ENCODE measurements at regions not wholly inside any gene's neighbourhood (a gene's known extent, or its start where the extent isn't known, plus 50 kb on each side); places are given as distances from the start of the nearest gene placed in this dataset.
"Not testable (repeated sequence)": the region's sequence is repeated elsewhere in the genome, so short reads cannot be mapped to it uniquely, and the experiment has no call there.

DNA sequence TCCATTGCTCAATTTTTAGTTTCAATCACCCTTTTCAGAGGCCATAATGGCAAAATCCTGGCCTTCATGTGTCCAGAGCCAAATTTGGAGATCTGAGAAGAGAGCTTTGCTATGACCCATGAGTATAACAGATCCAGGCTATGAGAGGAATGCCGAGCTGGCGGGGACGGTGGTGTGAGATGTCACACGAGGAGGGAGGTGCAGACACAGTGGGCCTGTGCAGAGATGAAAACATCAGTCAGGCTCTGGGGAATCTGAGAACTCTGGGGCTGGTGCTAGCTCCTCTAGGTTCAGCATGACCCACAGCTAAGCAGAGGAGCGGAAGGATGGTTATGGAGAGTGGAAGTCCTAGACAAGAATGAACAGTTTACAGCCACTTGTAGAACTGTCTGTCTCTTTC lies 398.3 kb upstream of the ATP10A start:
- no peak for DNase-seq (ENCODE audit: low read depth)

DNA sequence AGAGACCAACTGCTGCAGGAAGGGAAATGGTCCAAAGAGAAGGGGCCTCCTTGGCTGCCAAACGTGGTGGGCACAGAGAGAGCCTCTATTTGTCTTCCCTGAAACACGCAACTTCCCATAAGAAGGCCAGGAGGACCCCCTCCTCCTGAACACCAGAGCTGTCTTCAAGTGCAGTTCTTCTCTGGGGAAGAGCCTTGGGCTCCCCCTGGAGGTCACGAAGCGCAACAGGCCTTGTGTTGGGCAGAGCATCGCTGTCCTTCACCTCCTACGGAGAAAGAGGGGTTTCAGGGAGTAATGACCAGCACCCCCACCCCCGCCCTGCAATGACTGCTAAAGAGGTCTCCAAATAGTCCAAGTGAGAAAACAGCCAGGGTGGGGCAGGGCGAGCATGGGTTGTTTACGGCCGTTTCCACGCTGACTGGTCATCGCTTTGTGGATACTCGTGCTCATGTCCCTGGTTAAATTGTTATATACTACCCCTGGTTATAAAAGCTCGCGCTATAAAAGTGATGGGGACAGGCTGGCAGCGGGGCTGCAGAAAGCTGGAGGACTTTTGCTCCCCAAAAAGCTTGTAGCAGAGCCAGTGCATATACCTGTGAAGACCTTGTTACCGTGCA lies 397.5 kb upstream of the ATP10A start:
- DNase-seq (ENCODE audit: low read depth): no peak

DNA sequence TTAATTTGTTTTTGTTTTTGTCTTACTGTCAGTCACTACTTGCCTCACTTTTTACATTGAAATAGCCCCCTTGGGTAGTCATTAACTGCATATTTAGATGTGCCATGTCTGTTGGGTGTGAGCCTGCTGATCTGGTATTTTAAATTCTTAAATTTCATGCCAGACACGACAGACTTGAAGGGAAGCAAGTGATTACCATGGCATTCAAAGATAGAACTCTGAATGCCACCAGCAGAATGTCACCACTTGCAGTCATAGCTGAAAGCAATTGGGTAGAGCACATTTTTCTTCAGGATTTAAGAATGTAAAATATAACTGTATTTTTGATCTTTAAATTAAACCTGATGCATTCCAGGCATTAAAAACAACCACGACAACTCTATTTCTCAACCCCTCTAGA lies 396.5 kb upstream of the ATP10A start:
- DNase-seq (ENCODE audit: low read depth): no peak

DNA sequence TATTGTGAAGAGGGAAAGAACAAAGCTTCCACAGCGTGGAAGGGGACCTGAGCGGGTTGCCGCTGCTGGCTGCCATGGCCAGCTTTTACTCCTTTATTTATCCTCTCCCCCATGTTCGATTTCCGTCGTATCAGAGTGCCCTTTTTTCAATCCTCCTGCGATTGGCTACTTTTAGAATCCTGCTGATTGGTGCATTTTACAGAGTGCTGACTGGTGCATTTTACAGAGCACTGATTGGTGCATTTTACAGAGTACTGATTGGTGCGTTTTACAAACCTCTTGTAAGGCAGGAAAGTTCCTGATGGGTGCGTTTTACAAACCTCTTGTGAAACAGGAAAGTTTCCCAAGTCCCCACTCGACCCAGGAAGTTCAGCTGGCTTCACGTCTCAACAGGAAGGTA lies 381.7 kb upstream of the ATP10A start:
- not testable (repeated sequence) for DNase-seq (ENCODE audit: low read depth)

DNA sequence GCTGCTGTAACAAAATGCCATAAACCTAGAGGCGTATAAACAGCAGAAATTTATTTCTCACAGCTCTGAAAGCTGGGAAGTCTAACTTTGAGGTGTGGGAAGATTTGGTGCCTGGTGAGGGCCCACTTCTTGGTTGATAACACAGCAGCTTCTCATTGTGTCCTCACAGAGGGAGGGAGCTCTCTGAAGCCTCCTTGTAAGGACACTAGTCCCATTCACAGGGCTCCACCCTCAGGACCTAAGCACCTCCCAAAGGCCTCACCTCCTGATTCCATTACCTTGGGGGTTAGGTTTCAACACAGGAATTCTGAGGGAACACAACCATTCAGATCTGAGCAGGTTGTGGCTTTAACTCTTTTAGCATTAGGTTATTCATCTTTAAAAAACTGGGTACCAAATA lies 380.3 kb upstream of the ATP10A start:
- DNase-seq (ENCODE audit: low read depth): no peak

DNA sequence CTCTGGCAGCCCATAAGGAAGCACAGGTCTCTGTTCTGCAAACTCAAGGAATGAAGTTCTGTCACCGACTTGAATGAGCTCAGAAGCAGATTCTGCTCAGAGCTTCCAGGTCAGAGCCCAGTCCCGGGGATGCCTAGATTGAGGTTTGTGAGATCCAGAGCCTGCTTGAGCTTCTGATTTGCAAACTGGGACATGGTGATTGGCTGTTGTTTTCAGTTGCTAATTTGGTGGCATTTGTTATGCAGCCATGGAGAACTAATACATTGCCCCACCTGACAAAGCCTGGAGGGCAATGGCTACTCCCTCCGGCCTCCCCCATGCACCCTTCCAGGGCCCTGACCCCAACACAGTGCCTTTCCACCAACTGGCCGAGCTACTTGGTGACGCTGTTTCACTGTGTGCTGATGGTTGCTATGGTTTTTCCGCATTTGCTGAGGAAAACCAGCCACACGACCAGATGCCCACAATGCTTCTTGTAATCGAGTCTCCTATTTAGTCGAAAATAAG lies 379.5 kb upstream of the ATP10A start:
- no peak for DNase-seq (ENCODE audit: low read depth)

DNA sequence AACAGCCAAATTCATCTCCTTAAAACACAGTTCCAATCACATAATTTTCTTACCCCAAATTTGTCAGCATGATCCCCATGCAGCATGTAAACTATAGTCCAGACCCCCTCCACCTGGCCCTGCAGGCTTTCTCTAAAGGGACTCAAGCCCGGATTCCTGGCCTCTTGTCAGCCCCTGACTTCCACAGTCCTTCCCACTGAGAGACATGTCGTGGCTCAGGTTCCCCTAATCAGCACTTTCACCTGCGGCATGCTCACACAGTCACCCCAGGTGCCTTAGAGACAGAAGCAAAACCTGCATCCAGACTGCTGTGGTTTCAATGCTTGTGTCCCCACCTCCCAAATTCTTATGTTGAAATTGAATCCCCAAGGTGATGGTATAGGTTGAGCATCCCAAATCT lies 372.7 kb upstream of the ATP10A start:
- DNase-seq (ENCODE audit: low read depth): no peak

DNA sequence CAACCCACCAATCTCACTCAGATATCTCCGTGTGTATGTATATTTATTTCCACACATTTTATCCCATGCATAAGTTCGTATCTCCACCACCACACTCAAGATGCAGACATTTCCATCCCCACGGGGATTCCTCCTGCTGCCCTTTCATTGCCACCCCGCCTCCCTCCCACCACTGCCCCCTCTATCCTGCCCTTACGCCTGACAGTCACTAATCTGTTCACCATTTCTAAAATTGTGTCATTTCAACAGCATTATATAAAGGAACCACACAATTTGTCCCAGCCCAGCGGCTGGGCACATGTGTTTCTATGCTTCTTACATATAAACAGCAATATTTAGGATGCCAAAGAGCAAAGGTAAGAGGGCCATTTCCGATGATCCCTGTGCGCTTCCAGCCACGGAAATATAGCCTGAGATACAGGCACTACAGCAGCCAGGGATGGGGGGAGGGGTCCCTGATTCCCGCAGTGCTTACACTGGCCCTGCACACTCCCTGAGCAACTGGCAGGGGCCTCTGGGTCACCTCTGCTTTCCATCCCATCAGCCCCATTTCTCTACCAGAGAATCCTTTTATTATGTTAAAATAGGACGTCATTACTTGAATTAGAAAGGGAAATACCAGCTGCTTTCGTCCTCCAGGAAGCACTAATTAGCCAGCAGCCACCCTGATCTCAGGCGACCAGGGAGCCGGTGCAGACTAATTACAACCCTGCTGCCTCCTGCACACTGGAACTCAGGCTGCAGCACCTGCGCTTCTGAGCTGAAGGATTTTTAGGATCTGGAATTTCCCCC lies 372.0 kb upstream of the ATP10A start:
- DNase-seq (ENCODE audit: low read depth): no peak

DNA sequence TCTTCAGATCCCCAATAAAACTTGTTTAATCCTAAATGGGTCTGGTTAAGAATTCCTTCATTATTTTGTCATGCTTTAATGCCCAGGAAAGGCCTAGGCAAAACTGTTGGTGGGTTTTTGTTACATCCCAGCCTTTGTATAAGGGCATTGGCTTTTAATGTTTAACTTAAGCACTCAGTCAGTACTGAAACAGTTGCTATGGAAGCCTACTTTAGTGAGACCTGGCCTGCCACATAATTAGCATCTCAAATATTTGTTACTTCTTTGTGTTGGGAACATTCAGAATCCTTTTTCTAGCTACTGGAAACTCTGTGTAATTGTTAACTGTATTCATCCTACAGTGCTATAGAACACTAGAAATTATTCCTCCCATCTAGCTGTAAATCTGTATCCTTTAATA lies 369.6 kb upstream of the ATP10A start:
- no peak for DNase-seq (ENCODE audit: low read depth)

DNA sequence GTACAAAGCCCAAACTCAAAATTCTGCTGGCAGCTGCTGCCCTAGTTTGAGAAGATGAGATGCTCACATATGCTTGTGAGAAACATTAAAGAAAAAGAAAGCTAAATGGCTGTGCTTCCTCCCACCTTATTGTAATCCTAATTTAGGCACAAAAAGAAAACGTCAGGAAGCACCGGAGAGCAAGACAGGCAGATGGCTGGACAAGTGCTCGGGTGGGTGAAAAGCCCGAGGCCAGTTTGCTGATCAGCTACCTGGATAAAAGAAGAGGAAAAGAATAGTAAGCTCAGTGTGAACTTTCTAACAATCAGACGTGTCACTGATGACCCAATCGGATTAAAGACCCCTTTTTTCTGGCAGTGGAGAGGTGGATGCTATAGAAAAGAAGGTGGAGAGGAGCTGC lies 368.0 kb upstream of the ATP10A start:
- DNase-seq (ENCODE audit: low read depth): no peak

DNA sequence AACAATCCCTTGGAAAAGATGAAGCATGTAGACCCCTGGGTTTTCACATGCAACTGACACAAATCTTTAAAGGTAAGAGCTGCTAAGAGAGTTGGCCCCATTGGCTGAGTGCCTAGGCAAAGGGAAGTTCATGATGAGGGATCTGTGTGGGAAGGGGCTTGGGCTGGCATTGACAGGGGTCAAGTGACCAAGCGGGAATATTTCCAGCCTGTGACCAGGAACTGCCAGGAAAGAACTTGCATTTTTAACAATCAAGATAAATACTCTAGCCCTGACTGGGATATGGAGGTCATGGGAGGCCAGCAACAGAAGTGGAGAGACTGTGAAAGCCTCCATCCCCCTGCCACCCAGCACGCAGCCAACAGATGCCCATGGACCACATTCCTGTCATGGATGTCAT lies 361.1 kb upstream of the ATP10A start:
- no peak for DNase-seq (ENCODE audit: low read depth)

DNA sequence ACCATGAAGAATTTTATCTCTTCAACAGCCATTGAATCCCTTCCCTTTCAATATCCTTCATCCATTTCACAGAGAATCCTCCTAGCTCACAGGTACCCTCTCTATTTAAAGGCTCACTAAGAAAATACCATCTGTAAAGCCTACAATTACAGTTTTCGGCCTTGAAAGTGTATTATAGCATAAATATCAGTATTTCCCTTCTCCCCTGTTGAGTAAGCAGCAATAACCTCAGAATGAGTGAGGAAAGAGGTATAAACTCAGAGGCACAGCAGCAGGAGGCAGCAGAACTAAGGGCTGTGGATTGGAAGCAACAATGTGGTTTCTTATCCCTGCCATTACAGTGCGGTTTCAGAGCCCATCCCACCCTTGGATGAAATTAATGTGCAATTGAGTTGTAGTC lies 360.6 kb upstream of the ATP10A start:
- DNase-seq (ENCODE audit: low read depth): no peak

DNA sequence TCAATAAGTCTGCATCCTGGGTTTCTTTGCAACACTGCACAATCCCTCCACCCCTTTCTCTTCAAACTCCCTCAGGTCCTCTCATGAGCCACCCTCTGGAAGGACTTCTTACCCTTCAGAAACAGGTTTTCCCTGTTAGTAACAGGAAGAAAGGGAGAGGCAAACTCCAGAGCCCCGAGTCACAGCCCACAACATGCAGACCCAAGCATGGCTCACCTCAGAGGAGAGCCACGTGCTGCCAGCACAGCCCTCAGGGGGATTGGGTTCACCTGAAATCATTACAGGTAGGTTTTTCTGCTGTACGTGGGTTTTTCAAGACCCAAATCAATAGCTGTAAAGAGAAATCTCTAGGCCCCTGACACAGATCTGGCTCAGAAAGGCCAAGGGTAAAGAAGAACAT lies 359.7 kb upstream of the ATP10A start:
- DNase-seq (ENCODE audit: low read depth): no peak

DNA sequence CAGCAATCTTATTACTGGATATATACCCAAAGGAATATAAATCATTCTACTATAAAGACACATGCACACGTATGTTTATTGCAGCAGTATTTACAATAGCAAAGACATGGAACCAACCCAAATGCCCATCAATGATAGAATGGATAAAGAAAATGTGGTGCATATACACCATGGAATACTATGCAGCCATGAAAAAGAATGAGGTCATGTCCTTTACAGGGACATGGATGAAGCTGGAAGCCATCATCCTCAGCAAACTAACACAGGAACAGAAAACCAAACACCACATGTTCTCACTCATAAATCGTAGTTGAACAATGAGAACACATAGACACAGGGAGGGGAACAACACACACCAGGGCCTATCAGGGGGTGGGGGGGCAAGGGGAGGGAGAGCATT lies 353.9 kb upstream of the ATP10A start:
- DNase-seq (ENCODE audit: low read depth): not testable (repeated sequence)

DNA sequence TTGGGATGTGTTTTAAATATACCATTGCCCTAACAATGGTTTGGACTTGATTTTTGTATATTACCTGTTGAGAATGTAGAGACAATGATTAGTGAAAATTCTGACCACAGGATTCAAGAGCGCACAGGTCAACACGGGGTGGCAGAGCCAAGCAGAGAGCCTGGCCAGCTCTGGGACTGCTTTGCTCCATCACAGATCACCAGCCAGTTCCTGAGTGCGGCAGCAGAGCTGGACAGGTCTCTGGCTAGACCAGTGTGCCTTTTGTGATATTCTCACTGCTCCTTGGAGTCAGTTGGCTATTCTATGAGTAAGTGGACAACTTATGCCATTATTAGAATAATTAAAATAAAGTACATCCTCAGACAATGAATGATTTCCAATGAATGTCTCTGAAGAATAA lies 351.2 kb upstream of the ATP10A start:
- no peak for DNase-seq (ENCODE audit: low read depth)

DNA sequence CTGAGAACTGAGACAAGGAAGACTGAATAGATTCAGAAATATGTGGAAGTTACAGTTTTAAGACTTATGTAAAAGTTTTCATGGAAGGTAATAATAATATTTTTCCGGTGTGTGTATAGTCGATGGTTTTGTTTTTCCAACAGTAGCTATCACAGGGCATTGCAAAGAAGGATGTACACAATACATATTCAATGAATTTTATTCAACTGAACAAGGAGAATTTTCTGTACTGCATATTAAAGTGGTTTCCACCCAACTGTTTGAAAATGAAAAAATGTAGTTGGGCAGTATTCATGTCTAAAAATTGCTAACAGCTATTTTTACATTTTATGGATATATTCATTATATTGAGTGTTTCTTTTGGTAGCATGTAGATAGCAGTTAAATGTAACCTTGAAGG lies 350.3 kb upstream of the ATP10A start:
- DNase-seq (ENCODE audit: low read depth): no peak

DNA sequence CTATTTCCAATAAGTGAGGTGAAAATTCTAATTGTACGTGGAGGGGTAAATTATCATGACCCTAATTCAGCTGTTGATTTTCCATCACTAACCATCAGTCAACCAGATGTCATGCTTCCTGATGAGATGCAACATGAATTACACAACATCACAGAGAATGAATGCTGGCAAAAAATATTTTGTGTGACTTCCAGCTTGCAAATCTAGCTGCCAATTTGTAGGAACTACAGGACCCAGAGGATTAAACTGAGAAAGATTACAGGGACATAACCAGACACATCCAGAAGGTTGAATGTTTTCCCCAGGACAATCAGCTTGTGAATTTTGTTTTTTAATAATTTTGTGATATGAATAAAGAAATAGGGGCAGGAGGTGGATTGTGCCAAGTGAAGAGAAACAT lies 349.0 kb upstream of the ATP10A start:
- no peak for DNase-seq (ENCODE audit: low read depth)

DNA sequence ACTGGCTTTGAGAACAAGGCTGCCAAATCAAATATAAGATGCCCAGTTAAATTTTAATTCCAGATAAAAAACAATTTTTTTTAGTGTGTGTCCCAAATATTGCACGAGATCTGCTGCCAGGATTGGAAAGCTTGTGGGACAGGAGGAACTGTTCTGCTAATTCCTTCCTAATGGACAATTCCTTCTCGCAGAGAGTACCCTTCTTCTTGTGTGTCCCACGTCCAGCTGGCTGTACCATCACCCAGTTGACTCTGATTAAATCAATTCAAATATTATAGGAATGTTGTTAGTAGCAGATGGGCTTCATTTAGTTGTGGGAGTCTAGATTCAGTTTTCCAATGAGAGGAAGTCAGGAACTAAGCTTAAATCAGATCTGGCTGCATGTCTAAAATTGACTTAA lies 347.9 kb upstream of the ATP10A start:
- DNase-seq (ENCODE audit: low read depth): no peak

DNA sequence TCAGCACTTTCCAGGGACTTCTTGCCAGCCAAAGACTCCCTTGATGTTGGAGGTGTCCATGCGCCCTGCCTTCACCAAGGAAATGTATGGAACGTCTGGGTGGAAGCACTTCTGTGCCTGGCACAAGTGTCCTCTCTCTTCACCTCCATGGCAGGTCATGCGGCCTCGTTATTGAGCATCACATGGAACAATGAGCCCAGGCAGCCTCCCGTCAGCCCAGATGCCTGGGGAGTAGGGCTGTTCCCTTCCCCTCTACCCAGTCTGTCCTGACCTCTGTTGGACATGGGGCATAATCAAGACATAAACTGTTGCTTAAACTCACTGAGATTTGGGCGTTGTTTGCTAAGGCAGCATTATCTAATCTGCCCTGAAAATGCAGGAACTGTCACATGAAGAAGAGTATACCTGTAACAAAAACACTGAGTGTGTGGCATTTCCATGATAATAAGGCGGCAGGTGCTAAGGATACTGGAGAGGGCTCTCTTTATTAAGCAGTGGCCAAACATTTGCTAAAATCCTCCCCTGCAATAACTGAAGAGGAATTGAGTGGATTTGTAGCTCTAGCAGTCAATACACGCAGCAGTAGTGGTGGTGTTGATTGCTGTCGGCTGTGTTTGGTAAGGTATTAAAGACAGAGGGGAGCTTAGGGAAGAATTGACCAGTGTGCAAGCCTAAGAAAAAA lies 338.2 kb upstream of the ATP10A start:
- DNase-seq (ENCODE audit: low read depth): no peak

DNA sequence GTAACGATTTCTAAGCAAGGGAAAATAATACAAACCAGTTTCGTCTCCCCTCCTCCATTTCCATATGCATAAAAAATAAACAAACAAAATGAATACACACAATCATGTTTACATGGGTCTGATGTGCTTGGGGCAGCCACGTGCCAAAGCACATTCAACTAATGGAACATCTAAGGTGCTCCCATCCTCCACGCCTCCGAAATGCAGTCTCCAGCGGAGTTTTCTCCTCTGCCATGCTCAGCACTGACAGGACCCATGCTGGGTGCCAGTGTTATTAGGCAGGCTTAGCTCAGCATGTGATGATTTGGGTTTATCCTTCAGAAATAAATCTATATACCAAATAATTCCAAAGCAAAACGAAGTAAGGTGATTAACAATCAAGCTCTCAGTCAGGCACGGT lies 337.3 kb upstream of the ATP10A start:
- DNase-seq (ENCODE audit: low read depth): no peak

DNA sequence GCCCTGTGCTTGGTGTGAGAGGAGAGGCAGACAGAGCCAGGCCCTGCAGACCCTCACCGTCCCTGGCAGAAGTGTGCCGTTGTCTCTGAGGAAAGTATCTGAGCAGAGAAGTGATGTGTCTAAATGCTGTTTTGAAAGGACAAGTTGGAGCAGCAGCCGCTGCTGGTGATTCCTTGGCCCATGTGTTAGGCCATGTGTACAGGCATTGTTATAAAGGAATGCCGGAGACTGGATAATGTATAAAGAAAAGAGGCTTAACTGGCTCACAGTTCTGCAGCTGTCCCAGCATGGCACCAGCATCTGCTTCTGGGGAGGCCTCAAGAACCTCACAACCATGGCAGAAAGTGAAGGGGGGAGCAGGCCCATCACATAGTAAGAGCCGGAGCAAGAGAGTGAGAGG lies 334.6 kb upstream of the ATP10A start:
- DNase-seq (ENCODE audit: low read depth): no peak

DNA sequence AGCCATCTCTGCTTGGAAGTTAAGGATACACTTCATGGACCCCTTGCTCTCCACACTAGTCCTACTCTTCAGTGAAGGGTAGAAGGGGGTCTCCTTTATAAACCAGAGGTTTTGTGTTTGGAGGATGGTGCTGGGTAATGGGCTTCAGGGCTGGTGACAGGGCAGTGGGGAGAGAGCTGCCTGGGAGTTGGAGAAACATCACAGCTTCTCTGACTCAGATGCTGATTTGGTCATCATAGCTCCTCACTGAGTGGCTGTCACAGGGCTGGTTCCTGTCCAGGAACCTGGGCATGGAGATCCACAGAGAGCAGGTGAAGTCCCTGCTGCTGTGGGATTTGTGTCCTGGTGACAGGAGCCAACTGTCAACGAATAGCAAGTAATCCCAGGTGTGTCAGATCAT lies 333.9 kb upstream of the ATP10A start:
- no peak for DNase-seq (ENCODE audit: low read depth)

DNA sequence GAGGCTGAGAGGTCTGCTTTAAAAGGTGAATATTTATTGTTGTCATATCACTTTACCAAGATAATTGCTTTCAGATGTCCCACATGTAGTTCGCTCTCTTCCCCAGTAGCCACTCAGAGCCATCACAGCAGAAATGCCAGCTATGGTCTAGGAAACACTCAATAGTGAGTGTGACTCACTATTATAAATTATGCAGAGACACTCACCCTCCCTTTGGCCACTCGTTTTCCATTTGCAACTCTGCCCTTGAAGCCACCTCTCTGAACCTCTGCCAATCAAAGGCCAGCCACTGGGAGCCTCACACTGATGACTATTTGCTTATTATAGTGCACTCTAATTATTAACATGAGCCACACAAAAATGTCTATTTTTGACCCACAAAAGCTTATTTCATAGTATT lies 328.1 kb upstream of the ATP10A start:
- no peak for DNase-seq (ENCODE audit: low read depth)
